ENCODE measurements at regions not wholly inside any gene's neighbourhood (a gene's known extent, or its start where the extent isn't known, plus 50 kb on each side); places are given as distances from the start of the nearest gene placed in this dataset.

DNA sequence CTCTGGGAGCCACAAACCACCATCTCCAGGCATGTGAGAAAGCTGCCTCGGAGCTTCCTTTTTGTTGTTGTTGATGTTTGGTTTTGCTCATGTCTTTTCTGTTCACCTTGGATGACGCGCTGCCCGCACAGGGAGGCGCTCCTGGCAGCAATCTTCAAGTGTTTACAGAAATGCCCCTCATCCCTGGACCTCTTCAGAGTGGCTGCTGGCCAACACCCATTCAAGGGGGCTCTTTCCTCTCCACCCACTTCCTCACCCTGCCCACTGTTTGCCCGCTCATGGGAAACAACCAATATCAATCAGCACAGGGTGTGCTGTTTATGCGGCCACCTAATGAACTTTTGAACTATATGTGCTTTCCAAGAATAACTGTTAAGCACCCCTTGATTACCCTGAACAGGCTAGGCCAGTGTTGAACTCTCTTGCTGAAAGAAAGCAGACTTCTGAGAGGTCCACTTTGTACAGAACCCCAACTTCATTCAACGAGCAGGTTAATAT lies 355.1 kb upstream of the CLNK start:
- Histone ChIP-seq H4K8ac (ENCODE audit: low read depth, low read length) (no peak overlapping the region), H3K9me3 (ENCODE audit: insufficient read depth, low read depth, low read length) (no peaks in the 10 kb centered on the region), H3K4ac (ENCODE audit: low read depth, low read length) (no peak overlapping the region), H3K4me2 (ENCODE audit: low read length) (no peak overlapping the region), H3K14ac (ENCODE audit: low read length) (no peak overlapping the region), H3K23ac (ENCODE audit: low read length) (no peak overlapping the region), H2AK5ac (ENCODE audit: low read length) (no peak overlapping the region), H3K79me1 (ENCODE audit: low read length) (peaks cover 2% of the 10 kb centered on the region), H2AFZ (ENCODE audit: insufficient read depth, low read length, poor library complexity) (no peak overlapping the region), H3K9ac (ENCODE audit: low read length) (no peak overlapping the region), H3K36me3 (ENCODE audit: control insufficient read depth in 1 of 2, insufficient read depth in 2 of 2, low read length in 2 of 2) (no peaks in the 10 kb centered on the region), H3K18ac (ENCODE audit: low read length) (no peak overlapping the region), H2BK5ac (ENCODE audit: low read depth, low read length, poor library complexity) (no peak overlapping the region), H2BK12ac (ENCODE audit: low read length) (no peak overlapping the region), H3K27ac (ENCODE audit: low read depth, low read length) (no peak overlapping the region), H3K27me3 (ENCODE audit: insufficient read depth, low read length) (no peaks in the 10 kb centered on the region), H3K4me1 (ENCODE audit: control insufficient read depth in 1 of 2, insufficient read depth in 2 of 2, low read length in 2 of 2) (no peaks in the 10 kb centered on the region), H3K79me2 (ENCODE audit: control insufficient read depth, insufficient read depth, low read length, poor library complexity) (no peaks in the 10 kb centered on the region), H3K4me3 (ENCODE audit: low read depth, low read length) (no peak overlapping the region), H2BK120ac (ENCODE audit: insufficient read depth, low read length, poor library complexity) (no peak overlapping the region), H4K91ac (ENCODE audit: low read depth, low read length) (no peak overlapping the region), H4K12ac (ENCODE audit: low read depth, low read length) (no peak overlapping the region)
- no CpG with 5 or more reads among the region's 8 CpGs for WGBS (ENCODE audit: extremely low coverage, insufficient coverage, insufficient read length)
- DNase-seq = no peak

DNA sequence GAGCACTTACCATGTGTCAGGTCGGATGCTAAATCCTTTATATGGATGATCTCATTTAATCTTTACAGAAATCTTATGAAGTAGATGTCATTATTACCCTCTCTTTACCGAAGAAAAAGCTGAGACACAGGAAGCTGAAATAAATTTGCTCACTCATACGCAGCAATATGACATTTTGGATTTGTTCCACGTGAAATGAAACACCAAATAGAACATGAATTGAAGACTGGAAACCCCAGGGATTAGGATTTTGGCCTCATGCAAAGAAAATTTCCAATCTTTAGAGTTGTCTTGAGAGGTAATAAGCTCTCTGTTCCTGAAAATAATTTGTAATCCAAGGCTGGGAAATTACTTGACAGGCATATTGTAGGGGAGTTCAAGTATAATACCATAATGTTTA lies 354.4 kb upstream of the CLNK start:
- no peak overlapping the region for H2AFZ ChIP-seq (ENCODE audit: insufficient read depth, low read length, poor library complexity)
- no peak overlapping the region for H4K91ac ChIP-seq (ENCODE audit: low read depth, low read length)
- H3K23ac ChIP-seq (ENCODE audit: low read length) = no peak overlapping the region
- no peaks in the 10 kb centered on the region for H3K9me3 ChIP-seq (ENCODE audit: insufficient read depth, low read depth, low read length)
- no peak for DNase-seq
- no peak overlapping the region for H3K4me3 ChIP-seq (ENCODE audit: low read depth, low read length)
- peaks cover 2% of the 10 kb centered on the region for H3K79me1 ChIP-seq (ENCODE audit: low read length)
- no peak overlapping the region for H4K12ac ChIP-seq (ENCODE audit: low read depth, low read length)
- no peak overlapping the region for H4K8ac ChIP-seq (ENCODE audit: low read depth, low read length)
- H3K4me2 ChIP-seq (ENCODE audit: low read length) = no peak overlapping the region
- H3K27ac ChIP-seq (ENCODE audit: low read depth, low read length) = no peak overlapping the region
- WGBS (ENCODE audit: extremely low coverage, insufficient coverage, insufficient read length) = no CpG with 5 or more reads among the region's 4 CpGs
- no peaks in the 10 kb centered on the region for H3K36me3 ChIP-seq (ENCODE audit: control insufficient read depth in 1 of 2, insufficient read depth in 2 of 2, low read length in 2 of 2)
- H3K4ac ChIP-seq (ENCODE audit: low read depth, low read length) = no peak overlapping the region
- H3K18ac ChIP-seq (ENCODE audit: low read length) = no peak overlapping the region
- no peaks in the 10 kb centered on the region for H3K27me3 ChIP-seq (ENCODE audit: insufficient read depth, low read length)
- no peaks in the 10 kb centered on the region for H3K79me2 ChIP-seq (ENCODE audit: control insufficient read depth, insufficient read depth, low read length, poor library complexity)
- H2BK5ac ChIP-seq (ENCODE audit: low read depth, low read length, poor library complexity) = no peak overlapping the region
- H2BK12ac ChIP-seq (ENCODE audit: low read length) = no peak overlapping the region
- H2AK5ac ChIP-seq (ENCODE audit: low read length) = no peak overlapping the region
- no peak overlapping the region for H3K9ac ChIP-seq (ENCODE audit: low read length)
- H3K14ac ChIP-seq (ENCODE audit: low read length) = no peak overlapping the region
- H2BK120ac ChIP-seq (ENCODE audit: insufficient read depth, low read length, poor library complexity) = no peak overlapping the region
- H3K4me1 ChIP-seq (ENCODE audit: control insufficient read depth in 1 of 2, insufficient read depth in 2 of 2, low read length in 2 of 2) = no peaks in the 10 kb centered on the region

- no peak overlapping the region for H2BK5ac ChIP-seq (ENCODE audit: low read depth, low read length, poor library complexity)
- no peak overlapping the region for H3K27ac ChIP-seq (ENCODE audit: low read depth, low read length)
- no peak overlapping the region for H3K18ac ChIP-seq (ENCODE audit: low read length)
- H4K8ac ChIP-seq (ENCODE audit: low read depth, low read length) = no peak overlapping the region
- no peak overlapping the region for H4K91ac ChIP-seq (ENCODE audit: low read depth, low read length)
- peaks cover 2% of the 10 kb centered on the region for H3K79me1 ChIP-seq (ENCODE audit: low read length)
- no peaks in the 10 kb centered on the region for H3K36me3 ChIP-seq (ENCODE audit: control insufficient read depth in 1 of 2, insufficient read depth in 2 of 2, low read length in 2 of 2)
- H4K12ac ChIP-seq (ENCODE audit: low read depth, low read length) = no peak overlapping the region
- no peaks in the 10 kb centered on the region for H3K9me3 ChIP-seq (ENCODE audit: insufficient read depth, low read depth, low read length)
- no peak for DNase-seq
- no CpG with 5 or more reads among the region's 1 CpG for WGBS (ENCODE audit: extremely low coverage, insufficient coverage, insufficient read length)
- no peaks in the 10 kb centered on the region for H3K4me1 ChIP-seq (ENCODE audit: control insufficient read depth in 1 of 2, insufficient read depth in 2 of 2, low read length in 2 of 2)
- H3K79me2 ChIP-seq (ENCODE audit: control insufficient read depth, insufficient read depth, low read length, poor library complexity) = no peaks in the 10 kb centered on the region
- H2BK12ac ChIP-seq (ENCODE audit: low read length) = no peak overlapping the region
- H2BK120ac ChIP-seq (ENCODE audit: insufficient read depth, low read length, poor library complexity) = no peak overlapping the region
- no peak overlapping the region for H3K9ac ChIP-seq (ENCODE audit: low read length)
- no peak overlapping the region for H2AK5ac ChIP-seq (ENCODE audit: low read length)
- H3K14ac ChIP-seq (ENCODE audit: low read length) = no peak overlapping the region
- no peak overlapping the region for H3K23ac ChIP-seq (ENCODE audit: low read length)
- H2AFZ ChIP-seq (ENCODE audit: insufficient read depth, low read length, poor library complexity) = no peak overlapping the region
- no peak overlapping the region for H3K4ac ChIP-seq (ENCODE audit: low read depth, low read length)
- H3K27me3 ChIP-seq (ENCODE audit: insufficient read depth, low read length) = no peaks in the 10 kb centered on the region
- no peak overlapping the region for H3K4me2 ChIP-seq (ENCODE audit: low read length)
- no peak overlapping the region for H3K4me3 ChIP-seq (ENCODE audit: low read depth, low read length)
Observed at GRCh38 chr4:11037637-11038036, 353.1 kb upstream of the CLNK start.

- Histone ChIP-seq H2BK5ac (ENCODE audit: low read depth, low read length, poor library complexity) (no peak overlapping the region), H2BK12ac (ENCODE audit: low read length) (no peak overlapping the region), H3K27ac (ENCODE audit: low read depth, low read length) (no peak overlapping the region), H3K27me3 (ENCODE audit: insufficient read depth, low read length) (no peaks in the 10 kb centered on the region), H2BK120ac (ENCODE audit: insufficient read depth, low read length, poor library complexity) (no peak overlapping the region), H3K36me3 (ENCODE audit: control insufficient read depth in 1 of 2, insufficient read depth in 2 of 2, low read length in 2 of 2) (no peaks in the 10 kb centered on the region), H3K14ac (ENCODE audit: low read length) (no peak overlapping the region), H2AFZ (ENCODE audit: insufficient read depth, low read length, poor library complexity) (no peak overlapping the region), H3K4me2 (ENCODE audit: low read length) (no peak overlapping the region), H4K91ac (ENCODE audit: low read depth, low read length) (no peak overlapping the region), H4K8ac (ENCODE audit: low read depth, low read length) (no peak overlapping the region), H3K9ac (ENCODE audit: low read length) (no peak overlapping the region), H3K9me3 (ENCODE audit: insufficient read depth, low read depth, low read length) (no peaks in the 10 kb centered on the region), H3K18ac (ENCODE audit: low read length) (no peak overlapping the region), H3K4ac (ENCODE audit: low read depth, low read length) (no peak overlapping the region), H3K79me2 (ENCODE audit: control insufficient read depth, insufficient read depth, low read length, poor library complexity) (no peaks in the 10 kb centered on the region), H2AK5ac (ENCODE audit: low read length) (no peak overlapping the region), H3K4me3 (ENCODE audit: low read depth, low read length) (no peak overlapping the region), H3K79me1 (ENCODE audit: low read length) (no peaks in the 10 kb centered on the region), H3K23ac (ENCODE audit: low read length) (no peak overlapping the region), H3K4me1 (ENCODE audit: control insufficient read depth in 1 of 2, insufficient read depth in 2 of 2, low read length in 2 of 2) (peaks cover 0 to 3% of the 10 kb centered on the region in 2 experiments), H4K12ac (ENCODE audit: low read depth, low read length) (no peak overlapping the region)
- WGBS (ENCODE audit: extremely low coverage, insufficient coverage, insufficient read length) = no CpG with 5 or more reads among the region's 3 CpGs
- peak in 1 of 2 donors; percentile 5 for DNase-seq
Observed at GRCh38 chr4:11028334-11028733, 343.8 kb upstream of the CLNK start.
